SU-DHL-6 (cell line): ENCODE measurements at regions not wholly inside any gene's neighbourhood (a gene's known extent, or its start where the extent isn't known, plus 50 kb on each side); places are given as distances from the start of the nearest gene placed in this dataset.

Experiments used
- EZH2phosphoT487 ChIP-seq: fragments of 200-600 bp; sonication (generic), shearing (Covaris generic); conservative IDR thresholded peaks from 2 replicates; pipeline ENCODE4 v1.6.1; 2018; ENCODE audit warnings: mild to moderate bottlenecking, antibody characterized with exemption, low read length, moderate library complexity, mixed read lengths
- TF ChIP-seq, protein P1 (sequence below): fragments of 200-600 bp; sonication (generic); IDR thresholded peaks from one replicate; pipeline ENCODE4 v1.5.1; 2017; ENCODE audit warnings: antibody characterized with exemption, mild to moderate bottlenecking, low read length, moderate library complexity; ENCODE audit not compliant: insufficient read depth, poor library complexity, severe bottlenecking

DNA sequence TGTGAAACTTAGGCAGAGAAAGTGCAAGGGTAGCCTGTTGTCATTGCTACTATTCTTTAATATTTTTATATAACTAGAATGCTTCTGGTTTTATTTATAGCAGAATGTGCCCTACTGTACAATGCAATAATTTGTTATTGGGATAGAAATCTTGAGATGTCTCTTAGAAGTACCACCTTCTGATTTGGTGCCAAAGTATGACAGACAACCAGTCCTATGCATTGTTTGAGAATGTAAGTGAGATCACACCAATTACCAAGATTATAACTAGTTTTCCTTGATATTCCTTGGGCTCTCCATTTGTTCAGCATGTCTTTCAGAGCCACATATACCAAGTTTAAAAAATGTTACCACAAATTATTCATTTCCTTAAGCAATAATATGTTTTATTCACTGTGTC lies 399.7 kb downstream of the CPS1 start:
- TF ChIP-seq, protein P1, sequence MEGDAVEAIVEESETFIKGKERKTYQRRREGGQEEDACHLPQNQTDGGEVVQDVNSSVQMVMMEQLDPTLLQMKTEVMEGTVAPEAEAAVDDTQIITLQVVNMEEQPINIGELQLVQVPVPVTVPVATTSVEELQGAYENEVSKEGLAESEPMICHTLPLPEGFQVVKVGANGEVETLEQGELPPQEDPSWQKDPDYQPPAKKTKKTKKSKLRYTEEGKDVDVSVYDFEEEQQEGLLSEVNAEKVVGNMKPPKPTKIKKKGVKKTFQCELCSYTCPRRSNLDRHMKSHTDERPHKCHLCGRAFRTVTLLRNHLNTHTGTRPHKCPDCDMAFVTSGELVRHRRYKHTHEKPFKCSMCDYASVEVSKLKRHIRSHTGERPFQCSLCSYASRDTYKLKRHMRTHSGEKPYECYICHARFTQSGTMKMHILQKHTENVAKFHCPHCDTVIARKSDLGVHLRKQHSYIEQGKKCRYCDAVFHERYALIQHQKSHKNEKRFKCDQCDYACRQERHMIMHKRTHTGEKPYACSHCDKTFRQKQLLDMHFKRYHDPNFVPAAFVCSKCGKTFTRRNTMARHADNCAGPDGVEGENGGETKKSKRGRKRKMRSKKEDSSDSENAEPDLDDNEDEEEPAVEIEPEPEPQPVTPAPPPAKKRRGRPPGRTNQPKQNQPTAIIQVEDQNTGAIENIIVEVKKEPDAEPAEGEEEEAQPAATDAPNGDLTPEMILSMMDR: no peak
- TF ChIP-seq EZH2phosphoT487: no peak
